ENCODE measurements at regions not wholly inside any gene's neighbourhood (a gene's known extent, or its start where the extent isn't known, plus 50 kb on each side); places are given as distances from the start of the nearest gene placed in this dataset.

DNA sequence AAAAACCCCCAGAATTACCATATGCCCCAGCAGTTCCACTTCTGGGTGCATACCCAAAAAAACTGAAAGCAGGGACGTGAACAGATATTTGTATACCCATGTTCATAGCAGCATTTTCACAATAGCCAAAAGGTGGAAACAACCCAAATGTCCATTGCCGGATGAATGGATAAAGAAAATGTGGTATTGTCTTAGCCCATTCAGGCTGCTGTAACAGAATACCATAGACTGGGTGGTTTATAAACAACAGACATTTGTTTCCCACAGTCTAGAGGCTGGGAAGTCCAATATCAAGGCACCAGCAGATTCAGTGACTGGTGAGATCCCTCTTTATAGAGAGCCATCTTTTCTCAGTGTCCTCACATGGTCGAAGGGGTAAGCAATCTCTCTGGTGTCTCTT, 182.1 kb upstream of the ANKRD28 start:
- TF ChIP-seq CTCF (IDR thresholded peaks at IDR 0.05) (no peak), POLR2A (IDR thresholded peaks at IDR 0.05) (no peak)
